ENCODE measurements at regions not wholly inside any gene's neighbourhood (a gene's known extent, or its start where the extent isn't known, plus 50 kb on each side); places are given as distances from the start of the nearest gene placed in this dataset.
A peak's percentile ranks its signal among the peaks of the same experiment; 100 is the strongest.
"Not testable (repeated sequence)": the region's sequence is repeated elsewhere in the genome, so short reads cannot be mapped to it uniquely, and the experiment has no call there.

- DNase-seq (ENCODE audit: low read depth in 2 of 2), result no peak
Measured at GRCh38 chr12:107144441-107144840, 51.1 kb upstream of the CRY1 start.

GRCh38 chr12:107144990-107145389, 51.6 kb upstream of the CRY1 start:
- DNase-seq (ENCODE audit: low read depth in 2 of 2), result no peak

DNA sequence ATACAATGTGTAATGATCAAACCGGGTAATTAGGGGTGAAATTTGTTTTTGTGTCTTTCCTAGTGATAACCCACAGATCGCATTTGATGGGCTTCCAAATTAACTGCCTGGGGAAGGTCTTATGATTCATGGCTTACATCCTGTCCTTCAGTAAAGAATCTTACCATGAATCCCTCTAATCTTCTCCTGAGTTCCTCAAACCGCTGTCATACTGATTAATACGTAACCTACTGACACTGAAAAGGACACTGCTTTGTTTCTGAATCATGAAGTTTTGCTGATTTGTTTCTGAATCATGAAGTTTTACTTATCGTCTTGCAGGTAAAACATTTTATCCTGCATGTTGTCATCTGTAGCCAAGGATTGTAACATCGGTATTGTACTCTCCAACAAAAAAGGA, 52.0 kb upstream of the CRY1 start:
- no peak for DNase-seq (ENCODE audit: low read depth in 2 of 2)

DNA sequence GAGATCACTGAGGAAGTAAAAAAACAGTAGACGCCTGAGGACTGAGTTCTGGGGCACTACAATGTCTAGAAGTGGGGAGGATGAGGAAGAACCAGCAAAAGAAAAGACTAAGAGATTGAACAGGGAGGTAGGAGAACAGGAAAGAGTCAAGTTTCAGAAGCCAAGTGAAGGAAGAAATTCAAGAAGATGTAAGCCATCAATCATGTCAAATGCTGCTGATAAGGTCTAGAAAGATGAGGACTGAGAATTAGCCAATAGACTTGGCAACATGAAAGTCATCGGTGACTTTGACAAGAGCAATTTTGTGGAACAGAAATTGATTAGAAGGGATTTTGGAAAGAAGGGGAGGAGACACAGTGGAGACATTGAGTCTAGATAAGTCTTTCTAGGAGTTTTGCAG, 54.8 kb upstream of the CRY1 start:
- DNase-seq (ENCODE audit: low read depth in 2 of 2), result no peak

DNA sequence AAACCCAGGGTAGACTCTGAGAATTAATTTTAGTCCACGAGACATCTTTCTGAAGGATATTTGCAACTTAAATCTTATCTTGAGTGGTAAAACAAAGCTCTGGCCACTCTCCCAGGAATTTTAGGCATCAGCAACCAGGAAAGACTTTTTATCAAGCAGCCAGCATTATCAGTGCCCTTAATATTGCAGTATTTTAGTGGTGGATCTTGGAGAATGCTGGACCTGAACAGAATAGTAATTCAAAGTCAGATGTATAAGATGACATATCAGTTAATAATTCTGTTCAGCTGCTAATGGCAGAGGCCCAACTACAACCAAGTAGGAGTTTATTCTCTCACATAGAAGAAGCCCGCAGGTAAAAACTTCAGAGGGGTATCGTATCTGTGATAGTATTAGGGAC, 59.0 kb upstream of the CRY1 start:
- DNase-seq (ENCODE audit: low read depth in 2 of 2), result no peak

DNA sequence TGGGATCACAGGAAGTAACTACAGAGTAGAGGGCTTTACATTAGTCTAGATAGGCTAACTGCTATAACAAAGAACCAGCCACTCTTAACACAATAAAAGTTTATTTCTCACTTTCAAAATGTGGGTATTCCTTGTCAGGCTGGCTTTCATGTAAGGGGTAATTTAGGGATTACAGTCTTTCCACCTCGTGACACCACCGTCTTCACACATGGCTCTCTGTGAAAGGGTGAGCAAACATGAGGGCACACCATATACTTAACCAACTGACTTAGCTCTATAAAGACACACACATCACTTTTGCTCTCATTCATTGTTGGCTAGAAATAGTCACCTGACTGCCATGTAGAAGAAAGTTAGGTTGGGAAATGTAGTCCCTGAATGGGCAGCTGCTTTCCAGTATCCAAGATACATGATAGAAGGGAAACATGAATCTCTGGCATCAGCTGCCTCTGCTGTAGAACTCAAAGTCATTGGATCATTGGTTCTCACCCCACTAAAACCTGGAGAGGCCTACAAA, 66.1 kb upstream of the CRY1 start:
- DNase-seq (ENCODE audit: low read depth in 2 of 2), result no peak

DNA sequence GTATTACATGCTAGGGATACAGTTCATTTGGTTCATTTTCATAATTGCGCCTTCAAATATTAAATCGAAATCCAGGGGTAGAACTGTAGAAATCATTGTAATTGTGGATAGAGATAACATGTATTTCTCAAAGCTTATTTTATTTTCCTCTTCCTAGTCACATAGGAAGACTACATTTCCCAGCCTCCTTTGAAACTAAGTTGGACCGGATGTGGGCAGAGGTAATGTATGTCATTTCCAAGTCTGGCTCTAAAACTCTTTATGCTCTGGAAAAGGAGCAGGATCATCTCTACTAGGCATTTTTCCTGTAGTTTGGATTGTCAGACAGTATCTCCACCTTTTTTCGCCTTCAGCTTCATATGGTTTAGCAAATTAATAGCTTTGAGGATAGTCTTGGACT, 70.1 kb upstream of the CRY1 start:
- DNase-seq (ENCODE audit: low read depth in 2 of 2), result no peak

DNA sequence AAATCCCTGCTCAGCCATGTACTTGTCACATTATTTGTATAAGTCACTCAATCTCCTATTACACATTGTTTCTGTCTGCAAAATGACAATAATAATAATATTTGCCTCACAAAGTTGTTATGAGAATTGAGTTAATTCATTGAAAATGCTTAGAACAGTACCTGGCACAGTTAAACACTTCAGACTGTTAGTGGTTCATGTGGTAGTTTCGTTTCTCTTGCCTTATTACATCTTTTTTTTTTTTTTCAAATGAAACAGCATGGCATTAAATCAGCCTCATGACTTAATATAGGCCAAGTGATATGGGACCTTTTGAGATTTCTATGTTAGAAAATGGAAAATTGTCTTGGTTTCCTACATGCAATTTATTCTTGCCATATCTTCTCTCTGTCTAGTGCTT, 71.0 kb upstream of the CRY1 start:
- no peak for DNase-seq (ENCODE audit: low read depth in 2 of 2)

DNA sequence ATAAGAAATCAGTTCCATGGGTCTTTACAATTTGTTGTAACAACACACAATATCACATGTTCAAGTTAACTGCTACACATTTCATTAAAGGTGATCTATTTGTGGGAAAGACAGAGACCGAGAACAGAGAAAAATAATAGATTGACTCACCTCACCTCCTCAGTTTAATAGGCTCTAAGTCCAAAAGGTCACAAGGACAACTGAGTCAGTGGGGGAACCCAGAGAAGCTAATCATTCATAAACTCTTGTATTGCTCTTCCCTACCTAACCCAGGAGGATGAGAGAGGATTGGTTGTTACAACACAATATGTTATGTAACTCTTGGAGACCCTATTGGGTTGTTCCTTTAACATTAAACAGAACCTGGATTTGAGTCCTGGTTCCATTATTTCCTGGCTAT, 72.2 kb upstream of the CRY1 start:
- no peak for DNase-seq (ENCODE audit: low read depth in 2 of 2)

DNA sequence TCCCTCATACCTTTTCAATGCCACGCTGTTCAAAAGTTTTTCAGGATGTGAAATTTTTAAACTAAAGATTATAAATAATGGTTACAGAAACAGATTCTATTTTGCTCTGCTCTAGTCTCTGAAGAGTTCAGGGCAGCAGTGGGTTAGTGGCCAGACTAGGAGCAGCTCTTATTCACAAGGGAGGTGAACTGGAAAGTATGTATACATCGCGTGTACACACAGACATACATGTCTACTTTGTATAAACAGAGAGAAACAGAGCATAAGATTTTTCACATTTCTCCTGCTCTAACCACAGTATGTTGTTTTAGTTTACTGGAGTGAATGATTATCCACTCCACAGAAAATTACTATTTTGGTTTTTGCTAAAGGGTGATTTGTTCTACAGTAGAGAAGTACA, 74.4 kb upstream of the CRY1 start:
- no peak for DNase-seq (ENCODE audit: low read depth in 2 of 2)

- DNase-seq (ENCODE audit: low read depth in 2 of 2), result no peak
Measured at GRCh38 chr12:107169200-107169599, 75.9 kb upstream of the CRY1 start.

DNA sequence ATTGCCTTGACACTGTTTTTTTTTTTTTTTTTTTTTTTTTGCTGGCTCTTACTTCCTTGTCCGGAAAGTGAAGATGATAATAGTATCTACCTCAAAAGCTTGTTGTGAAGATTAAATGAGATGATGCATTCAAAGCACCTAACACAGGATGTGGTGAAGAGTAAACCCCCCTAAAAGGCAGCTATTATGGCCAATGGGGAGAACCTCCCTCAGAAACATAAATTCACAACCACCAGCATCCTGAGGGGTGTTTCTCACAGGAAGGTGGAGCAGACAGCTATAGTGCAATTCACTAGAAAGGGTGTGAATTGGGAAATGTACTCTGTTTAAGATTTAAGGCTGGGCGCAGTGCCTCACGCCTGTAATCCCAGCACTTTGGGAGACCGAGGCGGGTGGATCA, 85.4 kb upstream of the CRY1 start:
- no peak for DNase-seq (ENCODE audit: low read depth in 2 of 2)

DNA sequence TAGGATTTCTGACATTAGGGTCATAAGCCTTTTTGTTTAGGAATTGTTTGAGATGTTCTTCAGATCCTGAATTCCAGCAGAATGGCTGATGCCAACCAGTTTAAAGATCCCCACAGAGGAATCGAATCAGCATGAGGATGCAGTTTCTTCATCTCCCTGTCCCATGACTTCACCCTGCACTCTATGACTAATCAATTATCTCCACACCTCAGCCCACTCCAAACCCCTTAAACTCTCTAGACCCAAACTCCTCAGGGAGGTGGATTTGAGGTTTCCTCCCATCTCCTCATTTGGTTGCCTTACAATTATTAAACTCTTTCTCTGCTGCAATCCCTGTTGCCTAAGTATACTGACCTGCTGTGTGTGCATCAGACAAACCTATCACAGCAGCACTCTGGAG, 86.5 kb upstream of the CRY1 start:
- no peak for DNase-seq (ENCODE audit: low read depth in 2 of 2)

DNA sequence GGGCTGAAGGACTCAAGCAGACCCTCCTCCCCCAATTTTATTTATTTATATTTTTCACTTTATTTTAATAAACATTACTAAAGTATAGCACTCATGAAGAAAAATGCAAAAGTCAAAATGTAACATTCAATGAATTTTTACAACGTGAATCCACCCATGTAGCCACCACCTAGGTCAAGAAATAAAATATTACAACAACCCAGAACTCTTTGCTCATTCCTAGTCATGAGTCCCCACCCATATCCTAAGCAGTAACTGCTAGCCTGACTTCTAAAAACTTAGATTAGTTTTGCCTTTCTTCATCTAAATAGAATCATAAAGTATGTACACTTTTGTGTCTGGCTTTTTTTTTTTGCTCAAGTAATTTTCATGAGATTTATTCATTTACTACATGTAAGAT, 86.9 kb upstream of the CRY1 start:
- DNase-seq (ENCODE audit: low read depth in 2 of 2), result no peak

- no peak for DNase-seq (ENCODE audit: low read depth in 2 of 2)
Measured at GRCh38 chr12:107184359-107184930, 91.1 kb upstream of the CRY1 start.

GRCh38 chr12:107196681-107197080, 103.3 kb upstream of the CRY1 start:
- DNase-seq (ENCODE audit: low read depth in 2 of 2), result no peak

DNA sequence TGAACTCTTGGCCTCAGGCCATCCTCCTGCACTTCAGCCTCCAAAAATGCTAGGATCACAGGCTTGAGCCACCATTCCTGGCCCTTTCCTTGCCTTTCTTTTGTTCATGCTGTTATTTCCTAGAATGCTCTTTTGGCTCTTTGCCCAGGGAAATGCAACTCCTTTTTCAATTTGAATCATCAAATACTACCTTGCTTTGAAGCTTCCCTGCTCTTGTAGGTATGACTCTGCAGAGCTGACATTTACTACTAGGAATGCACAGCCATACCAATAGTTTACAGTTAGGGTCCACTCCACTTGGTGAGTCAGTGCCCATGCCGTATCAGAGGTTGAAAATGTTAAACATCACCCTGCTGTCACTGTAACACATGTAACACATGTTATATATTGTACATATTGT, 107.0 kb upstream of the CRY1 start:
- no peak for DNase-seq (ENCODE audit: low read depth in 2 of 2)

DNA sequence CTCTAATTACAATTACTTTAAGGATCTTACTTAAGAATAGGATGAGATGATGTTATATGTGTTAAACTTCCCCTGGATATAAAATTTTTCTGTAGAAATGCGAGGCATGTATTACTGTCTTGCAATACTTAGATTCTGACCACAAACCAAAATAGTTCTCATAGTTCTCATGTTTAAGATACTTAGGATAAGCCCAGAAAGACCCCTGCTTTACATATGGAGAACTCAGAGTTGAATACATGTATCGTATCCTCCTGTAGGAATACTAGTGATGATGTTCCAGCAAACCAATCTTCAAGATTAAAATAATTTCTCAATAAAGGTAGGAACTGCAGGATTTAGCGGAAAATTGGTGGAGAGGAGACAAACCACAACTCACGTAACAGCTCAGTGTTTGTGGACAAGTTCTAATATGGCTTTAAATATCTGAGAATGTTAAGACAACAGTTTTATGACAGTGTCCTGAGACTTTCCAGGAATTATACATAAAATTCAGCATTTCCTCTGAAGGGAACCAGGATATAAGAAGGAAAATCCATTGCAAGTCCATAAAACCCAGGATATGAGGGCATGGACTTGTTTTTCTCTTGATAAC, 114.7 kb upstream of the CRY1 start:
- no peak for DNase-seq (ENCODE audit: low read depth in 2 of 2)

DNA sequence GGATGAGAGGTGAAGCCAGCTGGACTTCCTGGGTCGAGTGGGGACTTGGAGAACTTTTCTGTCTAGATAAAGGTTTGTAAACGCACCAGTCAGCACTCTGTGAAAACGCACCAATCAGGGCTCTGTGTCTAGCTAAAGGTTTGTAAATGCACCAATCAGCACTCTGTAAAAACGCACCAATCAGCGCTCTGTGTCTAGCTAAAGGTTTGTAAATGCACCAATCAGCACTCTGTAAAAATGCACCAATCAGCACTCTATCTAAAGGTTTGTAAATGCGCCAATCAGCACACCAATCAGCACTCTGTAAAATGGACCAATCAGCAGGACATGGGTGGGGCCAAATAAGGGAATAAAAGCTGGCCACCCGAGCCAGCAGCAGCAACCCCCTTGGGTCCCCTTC, 116.4 kb upstream of the CRY1 start:
- not testable (repeated sequence) for DNase-seq (ENCODE audit: low read depth in 2 of 2)

DNA sequence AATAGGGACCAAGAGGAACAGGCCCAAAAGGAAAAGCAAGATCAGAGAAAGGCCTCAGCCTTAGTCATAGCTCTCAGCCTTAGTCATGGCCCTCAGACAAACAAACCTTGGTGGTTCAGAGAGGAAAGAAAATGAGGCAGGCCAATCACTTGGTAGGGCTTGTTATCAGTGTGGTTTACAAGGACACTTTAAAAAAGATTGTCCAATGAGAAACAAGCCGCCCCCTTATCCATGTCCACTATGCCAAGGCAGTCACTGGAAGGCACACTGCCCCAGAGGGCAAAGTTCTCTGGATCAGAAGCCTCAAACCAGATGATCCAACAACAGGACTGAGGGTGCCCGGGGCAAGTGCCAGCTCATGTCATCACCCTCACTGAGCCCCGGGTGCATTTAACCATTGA, 121.0 kb upstream of the CRY1 start:
- peak in 1 of 2 donors; percentile 7 for DNase-seq (ENCODE audit: low read depth in 2 of 2)

DNA sequence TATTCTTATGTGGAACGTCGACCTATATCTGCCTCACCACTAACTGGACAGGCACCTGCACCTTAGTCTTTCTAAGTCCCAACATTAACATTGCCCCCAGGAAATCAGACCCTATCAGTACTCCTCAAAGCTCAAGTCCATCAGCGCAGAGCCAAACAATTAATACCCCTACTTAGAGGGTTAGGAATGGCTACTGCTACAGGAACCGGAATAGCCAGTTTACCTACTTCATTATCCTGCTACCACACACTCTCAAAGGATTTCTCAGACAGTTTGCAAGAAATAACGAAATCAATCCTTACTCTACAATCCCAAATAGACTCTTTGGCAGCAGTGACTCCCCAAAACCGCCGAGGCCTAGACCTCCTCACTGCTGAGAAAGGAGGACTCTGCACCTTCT, 123.1 kb upstream of the CRY1 start:
- DNase-seq (ENCODE audit: low read depth in 2 of 2), result not testable (repeated sequence)

GRCh38 chr12:107219301-107219700, 126.0 kb upstream of the CRY1 start:
- DNase-seq (ENCODE audit: low read depth in 2 of 2), result no peak

DNA sequence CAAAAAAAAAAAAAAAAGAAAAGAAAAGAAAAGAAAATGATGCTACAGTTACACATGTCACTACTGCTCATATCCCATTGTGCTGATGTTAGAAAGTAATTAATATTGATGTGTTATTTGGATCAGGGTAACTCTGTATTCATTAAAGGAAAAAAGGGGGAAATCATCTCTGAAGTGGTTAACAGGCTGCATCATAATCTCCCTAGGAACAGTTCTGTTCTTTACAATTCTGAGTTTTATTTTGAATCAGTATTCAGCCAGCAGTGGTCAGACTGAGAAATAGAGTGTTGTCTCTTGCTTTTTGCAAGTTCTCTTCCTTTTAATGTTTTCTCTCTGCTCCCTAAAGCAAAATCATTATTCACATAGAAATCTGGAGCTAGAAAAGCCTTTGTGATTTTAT, 128.6 kb upstream of the CRY1 start:
- DNase-seq (ENCODE audit: low read depth in 2 of 2), result no peak

GRCh38 chr12:107223821-107224220, 130.5 kb upstream of the CRY1 start:
- DNase-seq (ENCODE audit: low read depth in 2 of 2), result no peak
